ENCODE measurements at regions not wholly inside any gene's neighbourhood (a gene's known extent, or its start where the extent isn't known, plus 50 kb on each side); places are given as distances from the start of the nearest gene placed in this dataset.

DNA sequence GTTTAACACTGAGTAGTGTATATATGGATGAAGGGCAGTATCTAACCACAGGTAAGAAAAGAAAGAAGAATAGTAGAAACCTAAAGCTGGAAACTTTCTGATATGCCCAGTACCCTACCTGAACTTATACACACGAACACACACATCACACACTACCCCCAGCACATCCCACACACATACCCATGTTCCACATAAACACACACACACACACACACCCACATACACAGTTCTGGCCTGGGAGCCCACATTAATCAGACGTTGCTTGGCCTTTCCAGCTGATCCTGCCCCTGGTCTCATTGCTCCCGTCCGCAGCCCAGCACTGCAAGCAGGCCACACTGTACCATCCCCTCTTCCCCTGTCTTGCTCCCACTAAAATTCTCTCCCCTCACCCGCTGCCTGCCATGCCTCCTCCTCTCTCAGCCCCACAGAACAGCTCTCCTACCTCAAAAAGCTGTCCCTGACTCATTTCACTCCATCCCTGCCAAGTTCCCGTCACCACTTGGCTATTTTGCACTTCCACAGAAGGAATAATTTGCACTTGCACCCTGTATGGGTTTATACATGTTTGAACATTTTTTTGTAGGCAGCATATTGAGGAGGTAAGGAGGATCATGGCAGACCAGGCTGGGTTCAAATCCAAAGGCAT, 185.8 kb upstream of the PPP2R3A start:
- DNase-seq, result no peak
- intact Hi-C loops (cut with DNase I), result no loop called here
- Histone ChIP-seq H3K27ac (no peak overlapping the region), H3K4me1 (no peaks in the 10 kb centered on the region), H3K4me3 (no peak overlapping the region), H3K9me3 (no peaks in the 10 kb centered on the region), H3K9ac (ENCODE audit: low read depth in 2 of 2, low read length in 2 of 2) (no peak overlapping the region), H3K36me3 (no peaks in the 10 kb centered on the region), H3K27me3 (no peaks in the 10 kb centered on the region)
- no peak for TF ChIP-seq CTCF (IDR thresholded peaks at IDR 0.05)

DNA sequence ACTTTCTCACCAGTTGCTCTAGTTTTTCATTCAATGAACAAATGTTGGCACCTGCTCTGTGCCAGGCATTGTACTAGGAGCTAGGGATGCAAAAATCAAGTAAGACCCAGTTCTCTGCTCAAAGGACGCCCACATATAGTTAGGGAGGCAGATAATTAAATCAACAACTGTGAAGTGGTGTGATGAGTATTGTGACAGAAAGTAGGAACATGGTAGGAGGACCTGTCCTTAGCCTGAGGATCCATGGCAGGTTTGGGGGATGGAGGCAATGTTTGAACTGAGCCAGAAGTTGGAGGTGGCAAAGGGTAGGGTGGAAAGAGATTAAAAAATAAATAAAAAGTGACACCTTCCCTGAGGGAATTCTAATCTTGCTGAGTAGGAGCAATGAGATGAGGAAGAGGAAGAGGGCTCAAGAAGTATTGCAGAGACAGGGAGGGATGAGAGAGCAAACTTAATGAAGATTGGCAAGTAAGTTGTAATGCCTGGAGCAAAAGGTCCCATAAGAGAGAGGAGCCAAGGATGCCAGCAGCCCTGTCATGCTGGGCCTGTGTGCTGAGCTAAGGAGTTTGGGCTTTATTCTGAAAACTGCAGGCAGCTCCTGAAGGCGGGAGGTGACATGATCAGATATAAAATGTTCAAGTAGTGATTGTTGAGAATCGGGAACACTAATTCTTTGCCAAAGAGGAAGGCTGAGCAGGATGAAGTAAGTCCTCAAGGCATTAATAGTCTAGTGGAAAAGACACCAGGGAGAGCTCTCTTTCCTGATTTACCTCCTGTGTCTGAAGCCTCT, 184.3 kb upstream of the PPP2R3A start:
- Histone ChIP-seq H3K9me3 (no peaks in the 10 kb centered on the region), H3K27ac (no peak overlapping the region), H3K9ac (ENCODE audit: low read depth in 2 of 2, low read length in 2 of 2) (no peak overlapping the region), H3K4me1 (no peaks in the 10 kb centered on the region), H3K4me3 (no peak overlapping the region), H3K36me3 (no peaks in the 10 kb centered on the region), H3K27me3 (no peaks in the 10 kb centered on the region)
- intact Hi-C loops (cut with DNase I), result no loop called here
- DNase-seq, result no peak
- TF ChIP-seq CTCF (IDR thresholded peaks at IDR 0.05), result no peak

- H3K9ac ChIP-seq (ENCODE audit: low read depth in 2 of 2, low read length in 2 of 2), result no peak overlapping the region
- no peak overlapping the region for H3K27ac ChIP-seq
- H3K9me3 ChIP-seq, result no peaks in the 10 kb centered on the region
- H3K4me3 ChIP-seq, result no peak overlapping the region
- H3K4me1 ChIP-seq, result no peaks in the 10 kb centered on the region
- no peak for DNase-seq
- no peaks in the 10 kb centered on the region for H3K36me3 ChIP-seq
- H3K27me3 ChIP-seq, result no peaks in the 10 kb centered on the region
- no peak for TF ChIP-seq CTCF (IDR thresholded peaks at IDR 0.05)
- intact Hi-C loops (cut with DNase I), result no loop called here
Observed at GRCh38 chr3:135784557-135784956, 181.0 kb upstream of the PPP2R3A start.

GRCh38 chr3:135788146-135788545, 177.4 kb upstream of the PPP2R3A start:
- no peaks in the 10 kb centered on the region for H3K9me3 ChIP-seq
- H3K9ac ChIP-seq (ENCODE audit: low read depth in 2 of 2, low read length in 2 of 2), result no peak overlapping the region
- no peak overlapping the region for H3K4me3 ChIP-seq
- no peak for DNase-seq
- H3K27ac ChIP-seq, result no peak overlapping the region
- H3K36me3 ChIP-seq, result no peaks in the 10 kb centered on the region
- H3K4me1 ChIP-seq, result no peaks in the 10 kb centered on the region
- TF ChIP-seq CTCF (IDR thresholded peaks at IDR 0.05), result no peak
- H3K27me3 ChIP-seq, result no peaks in the 10 kb centered on the region
- intact Hi-C loops (cut with DNase I), result no loop called here

DNA sequence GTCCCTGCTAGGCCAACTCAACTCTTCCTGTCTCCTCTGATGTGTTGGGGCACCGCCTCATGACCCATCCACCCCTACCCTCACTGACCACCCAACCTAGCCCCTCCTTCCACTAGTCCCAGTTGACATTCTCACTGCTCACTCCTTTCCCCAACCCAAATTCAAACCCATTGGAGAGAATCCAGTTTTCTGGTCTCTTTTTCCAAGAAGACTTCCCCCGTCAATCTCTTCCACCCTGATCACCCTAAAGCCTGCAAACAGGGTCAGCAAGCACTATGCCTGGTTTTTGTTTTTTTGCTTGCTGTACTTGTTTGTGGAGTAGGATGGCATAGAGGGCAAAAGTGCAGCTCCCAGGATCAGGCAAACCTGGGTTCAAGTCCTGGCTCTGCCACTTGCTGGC, 176.6 kb upstream of the PPP2R3A start:
- Histone ChIP-seq H3K4me3 (no peak overlapping the region), H3K27me3 (no peaks in the 10 kb centered on the region), H3K4me1 (no peaks in the 10 kb centered on the region), H3K9ac (ENCODE audit: low read depth in 2 of 2, low read length in 2 of 2) (no peak overlapping the region), H3K36me3 (no peaks in the 10 kb centered on the region), H3K9me3 (no peaks in the 10 kb centered on the region), H3K27ac (no peak overlapping the region)
- no peak for TF ChIP-seq CTCF (IDR thresholded peaks at IDR 0.05)
- intact Hi-C loops (cut with DNase I), result no loop called here
- no peak for DNase-seq
